Hippocampal formation (tissue), 2 donors: ENCODE measurements at regions not wholly inside any gene's neighbourhood (a gene's known extent, or its start where the extent isn't known, plus 50 kb on each side); places are given as distances from the start of the nearest gene placed in this dataset.

Experiments used
- DNase-seq, 2 donors: peaks; one replicate each; lab custom pipeline; 2025; lab: John Stamatoyannopoulos, UW

DNA sequence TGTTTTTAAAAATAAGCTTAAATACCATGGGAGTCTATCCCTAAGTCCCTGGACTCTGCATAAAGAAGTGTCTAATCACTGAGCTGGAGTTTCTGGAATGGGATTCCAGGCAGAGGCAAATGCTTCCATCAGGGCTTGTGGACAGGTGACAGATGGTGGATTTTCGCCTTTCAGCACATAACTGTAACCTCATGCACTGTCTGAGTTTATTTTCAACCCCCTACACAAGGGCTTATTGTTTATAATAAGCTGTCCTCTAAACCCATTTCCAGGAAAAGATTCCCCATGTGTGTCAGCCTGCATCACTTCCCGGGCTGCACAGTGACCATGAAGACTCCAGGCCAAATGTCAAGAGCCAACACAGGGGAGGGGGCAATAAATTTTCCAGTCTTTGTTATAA, 264.0 kb downstream of the PIK3R1 start:
- DNase-seq, result no peak

DNA sequence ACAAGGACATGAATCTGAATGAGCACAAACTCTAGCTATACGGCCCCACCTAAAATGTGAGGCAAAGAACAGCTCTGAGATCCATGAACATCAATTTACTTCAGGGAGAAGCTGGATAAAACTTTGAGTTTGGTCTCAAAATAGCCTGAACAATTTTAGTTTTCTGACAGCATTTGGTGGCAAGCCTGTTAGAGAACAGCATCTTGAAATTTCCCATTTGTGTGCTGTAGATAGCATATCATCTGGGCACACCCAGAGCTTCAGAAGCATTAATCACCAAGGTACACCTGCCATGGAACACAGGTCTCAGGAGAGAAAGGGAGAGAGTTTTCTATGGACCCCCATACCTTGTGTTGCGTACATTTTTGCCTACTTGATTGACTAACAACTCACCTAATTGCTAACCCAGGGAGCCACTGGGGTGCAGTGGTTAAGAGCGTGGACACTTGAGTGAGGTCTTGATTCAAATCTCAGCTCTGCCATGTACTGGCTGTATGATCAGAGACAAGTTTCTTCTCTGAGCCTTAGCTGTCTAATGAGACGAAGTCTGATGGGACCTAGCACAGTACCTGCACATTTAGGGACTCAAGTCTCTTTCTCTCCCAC, 264.9 kb downstream of the PIK3R1 start:
- DNase-seq, result no peak

DNA sequence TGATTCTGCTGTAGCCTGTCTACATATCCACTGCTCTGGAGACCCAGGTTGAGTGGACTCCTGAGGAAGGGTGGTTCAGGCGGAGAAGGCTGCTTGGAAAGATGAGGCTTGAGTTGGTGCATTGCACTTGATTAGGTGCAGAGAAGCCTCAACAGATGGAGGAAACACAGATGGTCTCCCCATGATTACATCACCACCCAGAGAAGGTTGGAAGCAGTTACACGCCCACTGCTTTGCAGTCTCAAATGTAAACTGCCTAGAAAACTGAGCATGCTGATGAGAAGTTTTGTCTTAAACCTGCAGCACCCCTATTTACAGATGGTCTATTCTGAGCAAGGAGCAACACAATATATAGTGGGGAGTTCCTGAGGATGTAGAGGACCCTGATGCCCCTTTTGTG, 266.6 kb downstream of the PIK3R1 start:
- peak in 1 of 2 donors; percentile 50 for DNase-seq

DNA sequence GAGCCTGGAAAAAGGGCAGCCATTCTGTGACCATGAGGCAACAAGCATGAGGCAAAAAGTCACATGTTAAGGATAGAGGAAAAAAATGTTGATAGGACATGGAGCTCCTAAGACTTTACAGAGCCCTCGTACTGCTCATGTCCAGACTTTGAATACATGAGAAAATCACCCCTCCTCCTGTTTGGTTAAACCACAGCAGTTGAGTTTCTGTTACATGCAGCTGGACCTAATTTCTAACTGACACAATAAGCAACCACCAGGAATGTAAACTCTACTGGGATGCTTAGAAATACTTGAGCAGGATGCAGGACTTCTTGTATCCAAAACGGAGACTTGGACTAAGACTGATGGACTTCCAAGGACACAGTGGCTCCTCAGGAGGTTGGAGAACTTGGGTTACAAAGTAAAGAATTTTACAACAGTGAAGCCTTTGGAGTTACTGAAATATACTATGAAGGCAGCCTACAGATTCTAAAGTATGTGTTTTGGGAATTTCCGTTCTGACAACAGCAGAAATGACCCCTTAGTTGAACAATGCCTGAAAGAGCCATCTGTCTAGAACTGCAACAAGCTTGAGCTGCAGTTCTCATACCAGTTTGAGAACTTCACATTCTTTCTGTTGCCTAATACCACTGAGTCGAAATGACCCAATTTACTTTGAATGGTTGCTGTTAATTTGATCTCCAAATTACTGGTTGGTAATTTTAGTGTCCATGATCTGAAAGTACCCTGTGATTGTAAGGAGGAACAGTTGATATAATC, 268.9 kb downstream of the PIK3R1 start:
- DNase-seq, result no peak

DNA sequence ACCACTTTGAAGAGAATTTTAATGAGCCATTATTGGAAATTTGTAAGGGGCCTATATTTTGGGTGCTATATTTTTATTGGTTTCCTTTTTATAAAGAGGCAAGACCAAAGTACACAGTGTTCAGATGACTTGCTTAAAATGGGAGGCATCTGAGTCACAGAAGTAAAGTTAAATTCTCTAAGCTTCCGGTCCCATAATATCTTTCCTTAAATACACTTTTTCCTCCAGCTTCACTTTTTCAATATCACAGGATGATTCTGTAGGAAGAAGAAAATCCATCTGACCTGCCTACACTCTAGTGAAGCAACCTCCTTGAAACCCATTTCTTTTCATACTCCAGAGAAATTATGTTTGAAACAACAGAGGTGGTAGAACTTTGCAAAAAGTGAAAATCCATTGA, 274.0 kb downstream of the PIK3R1 start:
- no peak for DNase-seq

DNA sequence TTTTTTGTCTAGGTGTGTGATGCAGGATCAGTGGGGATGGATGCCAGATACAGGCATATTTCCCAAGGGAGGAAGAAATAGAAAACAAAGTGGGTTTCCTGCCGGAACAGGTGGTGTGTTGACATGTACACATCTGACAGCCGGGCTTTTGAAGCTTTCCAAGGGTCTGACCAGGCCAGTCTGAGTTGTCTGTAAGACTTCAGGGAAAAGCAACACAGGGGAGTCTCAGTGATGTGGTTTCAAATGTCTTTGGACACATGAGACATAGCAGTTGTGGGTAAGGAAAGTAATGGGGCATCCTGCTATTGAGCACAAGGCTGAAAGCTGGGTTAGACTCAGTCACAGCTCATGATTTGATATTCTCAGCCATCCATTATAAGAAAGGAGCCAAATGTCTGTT, 274.9 kb downstream of the PIK3R1 start:
- no peak for DNase-seq

DNA sequence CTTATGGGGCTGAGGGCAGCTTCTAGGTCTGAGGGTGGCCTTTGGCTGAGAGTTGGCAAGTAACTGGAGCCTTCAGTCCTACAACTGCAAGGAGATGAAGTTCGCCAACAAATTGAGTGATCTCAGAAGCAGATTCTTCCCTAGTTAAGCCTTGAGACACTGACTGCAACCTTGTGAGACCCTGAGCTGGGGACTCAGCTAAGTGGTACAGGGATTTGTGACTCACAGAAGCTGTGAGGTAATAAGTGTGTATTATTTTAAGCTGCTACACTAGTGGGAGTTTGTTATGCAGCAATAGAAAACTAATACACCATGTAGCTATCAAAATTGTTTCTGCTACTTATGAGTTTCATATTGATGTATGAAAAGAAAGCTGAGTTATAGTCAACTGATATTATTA, 279.2 kb downstream of the PIK3R1 start:
- DNase-seq, result no peak

DNA sequence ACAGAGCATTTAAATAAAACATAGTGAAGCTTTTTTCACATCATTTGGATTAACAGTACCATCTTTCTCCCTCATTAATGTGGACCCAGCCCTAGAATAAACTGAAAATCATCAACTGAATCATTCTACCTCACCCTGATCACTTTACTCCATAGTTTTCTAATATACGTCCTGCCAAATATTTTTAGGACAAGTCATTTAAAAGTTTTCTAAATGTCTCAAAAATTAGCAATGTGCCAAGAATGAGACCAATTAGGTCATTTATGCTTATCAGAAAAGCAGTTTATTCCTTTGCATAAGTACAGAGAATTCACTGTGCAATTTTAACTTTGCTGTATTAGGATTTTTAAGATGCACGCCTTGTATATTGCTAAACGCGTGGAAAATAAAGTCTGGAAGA, 284.4 kb downstream of the PIK3R1 start:
- no peak for DNase-seq

DNA sequence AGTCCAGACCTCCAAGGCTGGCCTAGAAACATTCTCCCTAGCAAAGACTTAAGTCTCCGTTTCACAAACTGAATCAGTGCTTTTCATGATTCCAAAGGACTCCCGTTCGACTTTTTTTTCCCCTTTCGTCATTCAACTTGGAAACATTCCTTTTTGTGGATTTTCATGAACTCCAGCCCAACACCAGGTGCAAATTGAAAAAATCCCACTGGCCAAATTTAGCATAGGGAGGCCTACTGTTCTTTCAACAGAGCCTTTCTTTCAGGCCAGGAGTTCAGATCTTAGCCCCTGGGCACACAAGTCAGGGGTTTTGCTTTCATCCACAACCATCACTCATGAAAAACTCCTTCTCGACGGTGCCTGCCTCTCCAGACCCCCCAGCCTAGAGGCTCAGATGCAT, 285.3 kb downstream of the PIK3R1 start:
- DNase-seq, result no peak

DNA sequence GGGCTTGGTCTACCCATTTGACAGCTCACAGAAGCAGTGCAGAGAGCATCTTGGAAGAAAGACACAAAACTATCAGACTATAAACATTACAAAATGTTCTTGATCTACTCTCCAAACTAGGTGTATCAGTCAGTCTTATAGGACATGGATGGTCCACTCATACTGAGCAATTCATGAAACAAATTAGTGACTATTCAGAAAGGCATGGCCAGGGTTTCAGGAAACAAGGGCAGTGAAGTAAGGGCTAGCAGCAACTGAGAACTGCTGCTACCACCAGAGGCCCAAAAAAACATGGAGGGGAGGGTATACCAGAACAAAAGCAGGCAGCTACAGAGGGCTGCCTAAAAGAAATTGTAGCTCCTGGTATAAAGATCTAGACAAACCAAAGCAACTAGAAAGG, 287.0 kb downstream of the PIK3R1 start:
- no peak for DNase-seq

DNA sequence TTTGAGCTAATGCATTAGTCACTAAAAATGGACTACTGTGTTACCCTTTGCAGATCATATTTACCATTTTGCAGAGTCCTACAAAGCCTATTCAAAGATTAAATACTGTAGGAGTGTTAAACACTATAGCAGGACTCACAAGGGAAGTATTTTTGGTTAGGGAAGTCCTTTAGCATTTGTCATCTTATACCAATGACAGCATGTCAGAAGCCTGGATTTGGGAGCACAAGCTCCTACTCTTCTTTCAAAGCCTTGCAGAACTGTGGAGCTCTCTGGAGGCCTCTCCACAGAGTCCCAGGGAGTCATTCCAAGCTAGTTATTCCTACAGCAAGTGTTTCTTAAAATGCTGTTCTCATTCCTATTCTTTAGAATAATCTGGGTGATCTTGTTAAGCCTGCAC, 288.8 kb downstream of the PIK3R1 start:
- no peak for DNase-seq

DNA sequence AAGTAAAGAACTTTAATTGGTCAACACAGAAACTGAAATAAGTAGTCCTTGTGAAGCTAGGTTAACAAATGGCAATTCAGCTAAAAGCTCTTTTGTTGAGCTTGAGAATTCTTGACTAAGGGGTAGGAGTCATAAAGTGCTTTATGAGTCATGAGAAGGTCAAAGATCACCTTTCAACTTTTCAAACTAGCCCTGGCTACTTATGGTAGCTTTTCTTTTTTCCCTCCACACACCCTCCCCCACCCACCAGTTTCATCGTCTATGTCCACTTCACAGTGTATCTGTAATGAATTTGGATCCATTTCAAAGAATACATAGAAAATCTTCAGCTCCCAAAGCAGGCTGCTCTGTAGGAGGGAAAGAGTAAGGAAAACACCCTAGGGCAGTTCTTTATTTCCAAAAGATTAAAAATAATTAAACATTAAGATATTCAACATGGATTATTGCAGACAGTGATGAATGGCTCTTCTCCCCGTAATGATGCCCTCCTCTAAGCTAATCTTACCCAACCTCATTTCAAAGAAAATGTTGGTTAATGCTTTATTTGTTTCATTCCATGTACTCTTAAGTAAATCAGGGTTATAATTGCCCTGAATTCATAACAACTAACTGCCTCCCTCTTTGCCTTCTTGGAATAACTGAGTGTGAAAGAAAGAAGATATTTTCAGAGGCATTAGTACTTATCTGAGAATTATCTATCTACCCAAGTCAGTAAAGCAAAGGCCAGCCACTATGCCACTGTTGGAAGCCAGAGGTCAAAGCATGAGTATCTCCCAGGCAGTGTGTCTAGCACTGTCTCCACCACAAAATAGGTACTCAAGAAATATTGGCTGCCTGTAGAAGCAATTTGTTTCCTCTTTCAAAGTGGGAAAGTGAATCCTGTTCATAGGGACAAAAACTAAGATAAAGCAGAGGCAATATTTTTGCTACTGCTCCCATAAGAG, 290.6 kb downstream of the PIK3R1 start:
- DNase-seq, result no peak

DNA sequence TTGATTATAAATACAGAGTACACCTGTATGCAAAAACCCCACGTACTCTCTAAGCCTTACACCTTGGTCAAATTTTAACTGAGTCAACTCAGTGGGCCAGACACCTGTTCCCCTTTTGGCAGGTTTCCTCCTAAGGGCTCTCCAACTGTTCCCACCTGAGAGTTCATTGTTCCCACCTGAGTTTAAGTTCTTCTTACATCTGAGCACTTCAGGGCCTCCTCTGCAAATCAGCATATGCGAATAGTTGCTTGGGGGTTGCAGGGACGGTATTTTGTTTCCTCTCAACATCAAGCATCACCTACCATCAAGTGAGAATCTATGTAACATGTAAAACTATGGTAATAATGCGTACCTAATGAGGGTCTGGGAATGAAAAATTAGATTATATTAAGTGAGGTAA, 300.0 kb downstream of the PIK3R1 start:
- no peak for DNase-seq

DNA sequence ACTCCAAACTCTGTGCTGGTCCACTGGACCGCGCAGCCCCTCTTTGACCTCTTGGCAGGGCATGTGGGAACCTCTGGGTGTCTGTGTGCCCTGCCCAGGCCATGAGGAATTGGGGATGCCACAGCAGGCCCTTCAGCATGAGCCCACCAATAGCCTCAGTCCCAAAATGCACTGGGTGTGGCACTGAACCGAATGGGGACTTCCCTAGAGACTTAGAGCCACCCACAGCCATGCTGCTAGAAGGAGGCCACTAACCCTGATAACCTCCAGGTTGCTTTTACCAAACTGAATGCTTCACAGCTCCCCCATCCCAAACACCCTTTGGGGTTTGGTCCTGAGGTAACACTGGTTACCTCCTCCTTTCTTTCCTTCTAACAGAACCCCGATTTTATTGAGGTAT, 302.7 kb downstream of the PIK3R1 start:
- DNase-seq, result no peak

DNA sequence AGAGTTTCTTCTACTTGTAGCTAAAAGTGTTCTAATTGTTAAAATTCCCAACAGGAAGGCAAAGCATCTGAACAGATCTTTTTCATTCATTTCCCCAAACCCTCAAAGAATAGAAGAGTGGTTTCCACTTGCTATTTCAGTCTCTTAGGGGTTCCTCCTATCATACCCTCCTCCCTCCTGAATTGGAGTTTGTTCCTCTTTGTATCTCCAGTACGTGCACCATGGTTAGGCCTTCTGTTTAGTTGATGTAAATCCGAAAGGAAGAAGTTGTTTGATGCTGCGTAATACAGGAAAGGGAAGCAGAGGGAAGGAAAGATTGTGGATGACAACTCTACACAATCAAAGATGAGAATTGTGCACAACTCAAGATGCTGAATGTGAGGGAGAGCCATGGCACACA, 303.6 kb downstream of the PIK3R1 start:
- DNase-seq, result no peak

DNA sequence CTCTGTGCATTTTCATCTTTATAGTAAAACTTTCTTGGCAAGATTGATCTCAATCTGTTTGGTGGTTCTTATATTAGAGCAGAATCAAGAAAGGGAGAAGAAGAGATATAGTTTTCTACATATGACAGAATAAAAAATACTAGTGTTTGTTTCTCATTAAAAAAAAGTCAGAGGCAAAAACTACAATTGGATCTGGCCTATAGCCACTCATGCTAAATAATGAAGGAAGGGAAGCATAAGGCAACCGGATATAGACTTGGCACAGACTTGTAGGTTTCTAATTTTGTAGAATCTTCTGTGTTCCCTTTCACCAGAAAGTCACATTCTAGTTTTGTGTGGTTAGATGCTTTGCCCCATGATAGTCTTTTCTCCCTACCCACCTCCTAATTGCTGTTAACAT, 306.2 kb downstream of the PIK3R1 start:
- DNase-seq, result no peak

DNA sequence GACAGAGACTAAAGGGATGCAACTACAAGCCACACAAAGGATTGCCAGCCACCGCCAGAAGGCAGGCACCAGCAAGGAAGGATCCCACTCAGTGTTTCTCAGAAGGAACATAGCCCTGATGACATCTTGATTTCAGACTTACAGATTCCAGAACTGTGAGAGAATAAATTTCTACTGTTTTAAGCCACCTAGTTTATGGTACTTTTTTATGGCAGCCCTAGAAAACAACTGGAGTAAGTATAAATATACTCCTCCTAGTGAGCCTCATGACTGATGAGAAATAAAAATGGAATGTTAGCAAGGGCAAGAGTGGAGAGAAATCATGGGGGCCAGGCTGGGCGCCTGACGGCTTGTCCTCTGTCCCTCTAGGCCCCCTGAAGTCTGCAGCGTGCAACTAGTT, 307.3 kb downstream of the PIK3R1 start:
- DNase-seq, result no peak

DNA sequence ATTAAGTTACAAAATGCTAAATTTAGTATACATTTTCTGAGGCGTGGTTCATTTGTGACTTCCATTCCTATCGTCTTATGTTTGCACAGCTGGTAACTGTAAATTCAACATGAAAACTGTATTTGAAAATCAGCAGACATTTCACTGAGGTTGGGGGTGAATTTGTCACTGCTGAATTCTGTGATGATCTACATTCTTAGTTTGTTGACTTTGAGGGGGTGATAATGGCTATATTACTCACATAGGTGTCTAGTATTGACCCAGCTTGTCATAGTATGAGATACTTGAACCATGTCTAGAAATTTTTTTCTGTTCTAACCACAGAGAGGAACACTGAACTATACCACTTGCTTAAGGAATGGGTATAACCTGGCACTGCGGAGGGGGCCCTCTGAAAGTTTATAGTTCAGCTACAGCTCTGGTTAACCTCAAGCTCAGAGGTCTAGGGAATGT, 313.3 kb downstream of the PIK3R1 start:
- no peak for DNase-seq

DNA sequence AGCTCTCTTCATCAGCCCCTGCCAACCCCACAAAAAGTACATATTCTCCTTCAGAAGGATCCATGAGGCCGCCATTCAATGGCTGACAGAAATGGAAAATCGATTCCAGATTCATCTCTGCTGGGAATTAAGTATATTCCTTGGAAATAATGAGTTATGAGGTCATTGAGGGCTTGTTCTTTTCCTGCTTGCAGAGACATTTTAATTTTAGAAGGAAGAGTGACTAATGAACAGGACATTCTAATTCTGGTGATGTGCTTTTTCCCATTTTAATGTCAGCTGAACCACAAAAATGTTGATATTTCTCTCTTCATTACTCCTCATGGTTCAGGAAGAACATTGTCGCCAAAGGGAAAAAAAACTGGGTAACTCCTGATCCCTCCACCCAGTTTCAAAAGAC, 314.0 kb downstream of the PIK3R1 start:
- DNase-seq, result no peak

DNA sequence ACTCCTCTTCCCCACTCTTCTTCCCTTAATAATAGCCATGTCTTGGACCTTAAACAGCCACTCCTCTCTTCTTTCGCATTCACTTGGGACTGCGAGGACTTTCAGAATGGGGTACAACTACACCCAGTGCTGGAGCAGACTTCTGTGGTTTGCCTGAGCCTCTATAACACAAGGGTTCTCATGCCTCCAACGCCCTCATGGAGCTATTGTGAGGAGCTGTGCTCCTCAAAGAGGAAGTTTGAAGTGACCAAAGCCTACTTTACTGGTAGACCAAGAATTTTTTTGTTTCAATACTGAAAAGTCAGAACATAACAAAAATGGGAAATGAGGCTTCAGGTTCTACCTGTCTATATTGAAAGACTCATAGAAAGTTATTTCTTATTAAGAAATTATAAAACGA, 316.4 kb downstream of the PIK3R1 start:
- DNase-seq, result no peak

DNA sequence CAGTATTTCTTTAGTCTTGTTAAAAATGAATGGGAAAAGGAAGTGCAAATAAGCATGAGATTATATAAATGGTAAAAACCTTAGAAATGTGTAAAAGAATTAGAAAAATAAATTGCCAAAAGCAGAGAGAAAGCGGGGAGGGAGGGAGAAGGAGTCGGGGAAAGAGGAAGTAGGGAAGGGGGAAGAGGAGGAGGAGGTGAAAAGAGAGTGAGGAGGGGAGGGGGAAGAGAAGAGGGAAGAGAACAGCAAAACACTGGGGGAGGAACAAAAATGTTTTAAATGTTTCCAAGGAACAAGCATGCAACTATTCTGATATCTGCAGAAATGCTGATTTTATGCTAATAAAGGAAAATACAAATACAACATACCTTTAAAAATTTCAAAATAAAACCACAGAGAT, 317.5 kb downstream of the PIK3R1 start:
- peak in 1 of 2 donors; percentile 23 for DNase-seq

DNA sequence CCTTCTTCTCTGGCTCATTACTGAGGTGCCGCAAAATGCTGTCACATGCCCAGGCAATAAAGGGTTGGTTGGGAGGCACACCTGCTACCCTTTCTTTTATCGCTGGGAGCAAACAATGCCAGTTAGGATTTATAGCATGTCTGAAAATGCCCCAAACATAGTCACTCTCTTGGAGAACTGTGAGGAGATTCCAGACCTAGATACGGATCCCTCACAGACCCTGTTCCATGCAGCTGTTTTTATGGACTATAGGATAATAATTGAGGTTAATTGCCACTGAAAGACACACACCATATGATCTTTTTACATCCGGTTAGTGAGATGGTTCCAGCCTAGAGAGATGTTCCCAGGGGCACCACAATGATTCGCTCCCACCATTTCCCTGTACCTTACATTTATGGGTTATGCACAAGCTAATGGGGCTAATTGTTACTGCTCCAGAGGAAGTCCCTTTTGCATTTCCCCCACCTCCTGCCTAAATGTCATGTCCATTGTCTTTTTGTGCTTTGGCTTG, 318.1 kb downstream of the PIK3R1 start:
- DNase-seq, result no peak
